Colonic mucosa (tissue), 4 donors: ENCODE measurements at regions not wholly inside any gene's neighbourhood (a gene's known extent, or its start where the extent isn't known, plus 50 kb on each side); places are given as distances from the start of the nearest gene placed in this dataset.

Source experiments
- DNase-seq: peaks from one replicate; pipeline ENCODE4 v3.0.0-alpha.2; 2020
- H3K27ac ChIP-seq: fragments of 200-600 bp; one replicate; pipeline ENCODE4 v1.8.0; 2021
- H3K27me3 ChIP-seq: fragments of 200-600 bp; one replicate; pipeline ENCODE4 v1.8.0; 2021
- H3K36me3 ChIP-seq: fragments of 200-600 bp; one replicate; pipeline ENCODE4 v1.8.0; 2021
- H3K4me1 ChIP-seq: fragments of 200-600 bp; one replicate; pipeline ENCODE4 v1.8.0; 2021; ENCODE audit warnings: mild to moderate bottlenecking
- H3K4me3 ChIP-seq: fragments of 200-600 bp; one replicate; pipeline ENCODE4 v1.8.0; 2021
- H3K9ac ChIP-seq, 2 donors: one replicate each; pipeline ENCODE4 v1.7.0; 2013; ENCODE audit warnings: control low read depth in 2 of 2, low read depth in 2 of 2, low read length in 2 of 2
- H3K9me3 ChIP-seq: fragments of 200-600 bp; one replicate; pipeline ENCODE4 v1.8.0; 2021
- intact Hi-C: fragments of 100-400 bp; cut with DNase I; formaldehyde crosslinking; loops from one replicate; pipeline ENCODE4 v1.14.1; 2022
- TF ChIP-seq, protein P1 (sequence below): fragments of 200-600 bp; IDR thresholded peaks from one replicate; pipeline ENCODE4 v1.8.0; 2022; ENCODE audit warnings: antibody characterized with exemption, mild to moderate bottlenecking
- donor health status: healthy.
- donor health status: DM: no; HTN: no; CAD: no.
- donor health status: DM: no; HTN: no; CAD: no.

DNA sequence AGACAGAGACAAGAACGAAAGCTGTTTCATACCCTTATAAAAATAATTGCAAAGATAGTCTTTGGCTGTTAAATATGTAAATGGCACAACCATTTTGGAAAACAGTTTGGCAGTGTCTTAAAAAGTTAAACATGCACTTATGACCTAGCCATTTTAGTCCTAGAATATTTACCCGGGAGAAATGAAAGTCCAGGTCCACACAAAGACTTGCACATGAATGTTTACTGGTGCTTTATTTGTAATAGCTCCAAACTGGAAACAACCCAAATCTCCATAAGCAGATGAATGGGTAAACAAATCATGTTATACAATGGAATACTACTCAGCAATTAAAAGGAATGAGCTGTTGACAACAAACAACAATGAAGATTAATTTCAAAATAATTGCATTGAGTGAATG lies 380.4 kb downstream of the ETNK1 start:
- Histone ChIP-seq H3K9me3 (no peaks in the 10 kb centered on the region), H3K27ac (no peak overlapping the region), H3K36me3 (no peaks in the 10 kb centered on the region), H3K4me3 (no peak overlapping the region), H3K27me3 (no peaks in the 10 kb centered on the region), H3K9ac (no peak overlapping the region), H3K4me1 (no peaks in the 10 kb centered on the region)
- intact Hi-C loops = no loop called here
- DNase-seq = no peak
- TF ChIP-seq, protein P1, sequence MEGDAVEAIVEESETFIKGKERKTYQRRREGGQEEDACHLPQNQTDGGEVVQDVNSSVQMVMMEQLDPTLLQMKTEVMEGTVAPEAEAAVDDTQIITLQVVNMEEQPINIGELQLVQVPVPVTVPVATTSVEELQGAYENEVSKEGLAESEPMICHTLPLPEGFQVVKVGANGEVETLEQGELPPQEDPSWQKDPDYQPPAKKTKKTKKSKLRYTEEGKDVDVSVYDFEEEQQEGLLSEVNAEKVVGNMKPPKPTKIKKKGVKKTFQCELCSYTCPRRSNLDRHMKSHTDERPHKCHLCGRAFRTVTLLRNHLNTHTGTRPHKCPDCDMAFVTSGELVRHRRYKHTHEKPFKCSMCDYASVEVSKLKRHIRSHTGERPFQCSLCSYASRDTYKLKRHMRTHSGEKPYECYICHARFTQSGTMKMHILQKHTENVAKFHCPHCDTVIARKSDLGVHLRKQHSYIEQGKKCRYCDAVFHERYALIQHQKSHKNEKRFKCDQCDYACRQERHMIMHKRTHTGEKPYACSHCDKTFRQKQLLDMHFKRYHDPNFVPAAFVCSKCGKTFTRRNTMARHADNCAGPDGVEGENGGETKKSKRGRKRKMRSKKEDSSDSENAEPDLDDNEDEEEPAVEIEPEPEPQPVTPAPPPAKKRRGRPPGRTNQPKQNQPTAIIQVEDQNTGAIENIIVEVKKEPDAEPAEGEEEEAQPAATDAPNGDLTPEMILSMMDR = no peak

DNA sequence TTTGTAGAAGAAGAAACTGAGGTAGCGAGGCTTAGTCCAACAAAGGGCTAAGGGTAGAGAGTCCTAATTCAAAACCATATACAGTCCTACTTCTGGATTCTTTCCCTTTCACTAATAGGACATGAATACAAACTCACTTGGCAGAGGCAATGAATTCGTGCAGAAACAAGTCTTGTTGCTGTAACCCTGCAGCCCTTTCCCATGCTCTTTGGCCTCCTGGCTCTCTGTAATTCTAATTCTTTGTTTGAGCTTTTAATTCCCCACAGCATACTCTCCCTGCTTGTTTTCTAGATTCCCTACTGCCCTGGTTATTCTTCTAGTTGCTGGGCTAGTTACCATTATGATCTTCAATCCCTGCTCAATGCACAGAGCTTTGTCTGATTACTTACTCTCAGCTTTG lies 381.4 kb downstream of the ETNK1 start:
- H3K27ac ChIP-seq = no peak overlapping the region
- no peak overlapping the region for H3K9ac ChIP-seq
- TF ChIP-seq, protein P1 = no peak
- intact Hi-C loops = no loop called here
- no peaks in the 10 kb centered on the region for H3K9me3 ChIP-seq
- no peaks in the 10 kb centered on the region for H3K4me1 ChIP-seq
- H3K4me3 ChIP-seq = no peak overlapping the region
- H3K36me3 ChIP-seq = no peaks in the 10 kb centered on the region
- no peak for DNase-seq
- H3K27me3 ChIP-seq = no peaks in the 10 kb centered on the region

DNA sequence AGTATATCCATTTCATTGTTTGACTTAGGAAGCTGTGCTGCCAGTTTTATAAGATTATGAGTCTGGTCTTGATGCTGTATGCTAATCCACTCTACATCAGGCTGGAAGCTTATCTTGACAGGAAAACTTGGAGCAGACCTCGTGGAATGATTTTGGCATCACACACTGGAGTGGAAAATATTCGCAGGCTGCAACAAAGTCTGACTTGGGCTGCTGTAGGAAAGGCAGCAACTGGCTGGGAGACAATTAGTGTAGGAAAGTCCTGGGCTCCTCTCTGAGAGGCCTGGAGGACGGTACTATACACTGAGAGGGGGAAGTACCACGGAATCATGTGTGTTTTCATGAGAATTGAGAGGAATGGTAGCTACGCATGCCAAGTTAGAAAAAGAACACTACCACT lies 383.7 kb downstream of the ETNK1 start:
- H3K4me3 ChIP-seq = no peak overlapping the region

DNA sequence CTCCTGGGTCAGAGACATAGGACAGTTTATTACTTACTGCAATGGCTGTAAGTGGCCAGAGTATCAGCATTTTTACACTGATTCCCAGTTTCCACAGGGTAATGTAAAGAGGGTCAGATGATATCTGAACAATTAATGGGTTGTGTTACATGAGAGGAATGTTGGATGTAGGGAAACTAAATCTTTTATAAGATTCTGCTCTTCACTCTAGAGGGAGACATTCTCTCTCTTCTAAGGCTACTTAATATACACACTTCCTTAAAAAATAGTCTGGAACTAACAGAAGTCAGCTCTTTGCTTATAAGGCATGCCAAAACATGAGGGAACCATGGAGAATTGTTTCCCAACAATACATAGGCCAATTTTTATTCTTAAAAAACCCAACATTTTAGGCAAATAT lies 389.8 kb downstream of the ETNK1 start:
- TF ChIP-seq, protein P1 = no peak
- H3K36me3 ChIP-seq = no peaks in the 10 kb centered on the region
- intact Hi-C loops = no loop called here

More for the DNA sequence above, 383.7 kb downstream of the ETNK1 start:
- H3K27ac ChIP-seq = no peak overlapping the region
- TF ChIP-seq, protein P1 = no peak
- no peaks in the 10 kb centered on the region for H3K36me3 ChIP-seq
- no peaks in the 10 kb centered on the region for H3K4me1 ChIP-seq
- no peak overlapping the region for H3K9ac ChIP-seq
- DNase-seq = no peak
- H3K27me3 ChIP-seq = no peaks in the 10 kb centered on the region
- intact Hi-C loops = no loop called here
- no peaks in the 10 kb centered on the region for H3K9me3 ChIP-seq

DNA sequence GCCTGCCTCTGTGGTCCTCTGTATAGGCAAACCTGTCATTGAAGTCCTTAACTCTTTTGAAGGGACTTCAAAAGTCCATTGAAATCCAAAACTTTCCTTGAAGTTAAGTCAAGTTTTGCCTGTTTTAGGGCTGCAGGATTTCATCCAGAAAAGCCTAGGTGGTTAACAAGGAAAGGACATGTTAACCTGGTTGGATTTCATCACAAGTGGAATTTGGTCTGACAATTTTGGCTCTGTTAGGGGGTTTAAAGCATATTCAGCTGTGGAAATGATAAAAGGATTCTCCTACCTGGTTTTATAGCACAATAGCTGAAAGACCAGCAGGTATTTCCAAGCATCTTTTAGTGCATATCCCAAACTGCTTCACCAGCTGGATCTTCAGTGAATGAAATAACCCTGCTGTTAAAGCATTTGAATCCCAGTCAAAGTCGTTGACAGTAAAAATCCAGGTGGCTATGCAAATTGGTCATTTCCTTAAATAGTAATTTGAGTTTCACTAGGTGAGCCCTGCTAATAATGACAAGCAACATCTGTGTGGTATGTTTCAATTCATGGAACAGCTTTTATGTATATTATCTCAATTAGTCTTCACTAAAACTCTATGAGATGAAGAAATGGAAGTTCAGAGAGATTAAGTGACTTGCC lies 400.5 kb downstream of the ETNK1 start:
- TF ChIP-seq, protein P1 = no peak
- no peak overlapping the region for H3K9ac ChIP-seq
- no peaks in the 10 kb centered on the region for H3K9me3 ChIP-seq
- intact Hi-C loops = no loop called here
- no peak overlapping the region for H3K4me3 ChIP-seq
- H3K4me1 ChIP-seq = no peaks in the 10 kb centered on the region
- DNase-seq = no peak
- no peaks in the 10 kb centered on the region for H3K36me3 ChIP-seq
- H3K27me3 ChIP-seq = no peaks in the 10 kb centered on the region
- H3K27ac ChIP-seq = no peak overlapping the region

More for the DNA sequence above, 389.8 kb downstream of the ETNK1 start:
- no peaks in the 10 kb centered on the region for H3K27me3 ChIP-seq
- no peak for DNase-seq
- H3K4me1 ChIP-seq = no peaks in the 10 kb centered on the region
- H3K9me3 ChIP-seq = no peaks in the 10 kb centered on the region
- no peak overlapping the region for H3K9ac ChIP-seq
- no peak overlapping the region for H3K4me3 ChIP-seq
- H3K27ac ChIP-seq = no peak overlapping the region
